ENCODE measurements at regions not wholly inside any gene's neighbourhood (a gene's known extent, or its start where the extent isn't known, plus 50 kb on each side); places are given as distances from the start of the nearest gene placed in this dataset.
"Not testable (repeated sequence)": the region's sequence is repeated elsewhere in the genome, so short reads cannot be mapped to it uniquely, and the experiment has no call there.

DNA sequence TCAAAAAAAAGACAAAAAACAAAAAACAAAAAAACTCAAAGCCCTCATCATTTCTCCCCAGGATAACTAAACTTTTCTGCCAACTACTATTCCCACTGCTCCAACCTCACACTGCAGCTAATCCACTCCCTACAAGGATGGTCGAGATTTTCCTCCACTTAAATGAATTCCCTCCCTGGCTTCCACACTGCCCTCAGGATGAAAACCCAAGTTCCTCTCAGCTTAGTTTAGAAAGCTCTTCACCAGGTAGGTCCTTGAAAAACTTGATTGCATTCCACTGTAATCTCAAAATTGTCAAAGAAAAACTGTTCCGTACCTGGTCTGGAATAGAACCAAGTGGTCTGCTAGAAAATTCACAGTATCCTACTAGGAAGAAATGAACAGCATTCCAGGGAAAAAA is 294.3 kb upstream of the KLF14 start:
- DNase-seq: no peak

DNA sequence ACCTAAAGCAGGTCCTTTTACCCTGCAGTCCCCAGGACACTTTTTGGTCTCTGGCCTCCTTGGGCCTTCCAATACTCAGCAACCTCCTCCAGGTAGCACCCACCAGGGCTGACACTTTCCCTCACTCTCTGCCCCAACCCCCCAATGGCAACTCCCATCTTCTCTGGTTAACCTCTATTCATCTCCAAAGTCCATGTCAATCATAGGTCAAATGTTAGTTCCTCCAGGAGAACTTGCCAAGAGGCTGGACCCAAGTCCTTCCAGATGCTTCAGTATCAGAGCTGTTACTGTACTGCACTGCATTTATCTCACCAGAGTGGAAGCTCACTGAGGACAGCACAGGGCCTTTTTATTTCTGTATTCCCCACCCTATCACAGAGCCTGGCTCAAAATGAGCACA is 295.0 kb upstream of the KLF14 start:
- DNase-seq: no peak

DNA sequence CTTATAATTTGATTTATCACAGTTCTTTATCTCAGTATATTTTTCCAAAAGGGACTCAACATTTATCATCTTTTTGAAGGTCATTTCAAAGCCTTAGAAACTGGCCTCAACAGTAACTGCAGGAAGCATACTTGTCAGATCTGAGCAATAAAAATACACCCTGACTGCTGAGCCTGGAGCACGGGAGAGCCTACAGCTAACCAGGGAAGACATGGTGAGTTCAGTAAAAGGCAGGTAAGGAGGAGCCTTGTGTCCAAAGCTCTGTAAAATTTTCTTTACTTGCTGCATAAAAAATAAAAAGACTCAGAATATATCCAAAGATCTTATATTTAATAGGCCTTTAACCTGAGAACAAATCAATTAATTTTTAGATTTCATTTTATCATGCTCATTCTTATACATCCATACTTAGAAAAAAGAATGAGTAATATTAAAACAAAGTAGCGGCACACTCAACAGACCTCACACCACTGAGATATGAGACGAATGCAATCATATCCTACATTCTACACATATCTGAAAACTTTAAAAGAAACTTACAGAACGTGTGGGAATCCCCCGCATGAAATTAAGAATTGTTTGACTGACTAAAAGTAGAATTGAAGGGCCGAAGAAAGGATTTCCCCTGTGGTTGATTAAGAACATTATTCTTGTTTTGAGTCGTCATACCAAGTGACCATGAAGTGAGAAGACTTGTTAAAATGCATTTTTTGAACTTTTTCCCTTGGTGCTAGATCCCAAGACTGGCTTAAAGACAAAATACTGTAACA is 296.4 kb upstream of the MKLN1 start:
- DNase-seq: no peak

DNA sequence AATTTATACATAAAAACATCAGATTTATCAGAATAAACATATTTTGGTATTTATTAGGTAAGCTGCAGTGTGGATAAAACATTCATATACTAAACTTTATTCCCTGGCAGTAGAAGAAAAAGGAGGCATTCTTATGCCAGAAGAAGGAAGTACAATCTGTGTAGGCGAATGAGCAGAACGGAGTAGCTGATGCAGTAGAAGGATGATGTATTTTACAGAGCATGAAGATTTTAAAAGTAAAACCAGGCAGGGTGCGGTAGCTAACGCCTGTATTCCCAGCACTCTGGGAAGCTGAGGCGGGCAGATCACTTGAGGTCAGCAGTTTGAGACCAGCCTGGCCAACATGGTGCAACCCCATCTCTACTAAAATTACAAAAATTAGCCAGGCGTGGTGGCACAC is 294.9 kb upstream of the MKLN1 start:
- no peak for DNase-seq

DNA sequence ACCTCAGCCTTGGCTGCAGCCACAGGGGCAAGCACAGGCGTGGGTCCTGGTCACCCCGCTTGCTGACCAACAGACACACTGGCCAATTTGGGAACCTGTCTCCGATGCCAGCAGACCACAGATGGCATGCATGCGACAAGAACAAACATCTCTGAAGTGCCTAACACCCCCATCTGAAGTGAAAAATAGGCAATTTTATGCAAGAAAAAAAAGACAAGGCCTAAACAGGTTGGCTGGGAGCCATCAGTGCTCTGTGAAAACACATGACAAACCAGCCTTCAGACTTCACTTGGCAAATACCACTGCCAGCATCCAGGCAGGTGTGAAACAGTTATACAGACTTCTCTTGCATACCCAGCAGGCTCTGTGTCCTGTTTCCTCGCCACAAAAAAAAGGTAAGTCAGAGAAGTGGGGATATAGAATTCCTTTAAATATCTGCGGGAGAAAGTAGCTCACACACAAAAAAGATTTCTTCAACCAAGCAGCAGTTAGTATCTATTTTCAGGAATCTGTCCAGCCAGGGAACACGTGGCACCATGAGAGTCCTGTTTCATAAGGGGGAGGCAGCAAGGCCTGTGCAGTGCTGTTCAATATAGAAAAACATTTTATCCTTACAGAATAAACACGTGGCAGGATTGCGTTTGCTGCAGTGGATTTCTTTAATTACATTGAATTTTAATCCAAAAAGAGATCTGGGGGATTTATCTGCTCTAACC is 293.4 kb upstream of the MKLN1 start:
- peak; percentile 45 for DNase-seq

DNA sequence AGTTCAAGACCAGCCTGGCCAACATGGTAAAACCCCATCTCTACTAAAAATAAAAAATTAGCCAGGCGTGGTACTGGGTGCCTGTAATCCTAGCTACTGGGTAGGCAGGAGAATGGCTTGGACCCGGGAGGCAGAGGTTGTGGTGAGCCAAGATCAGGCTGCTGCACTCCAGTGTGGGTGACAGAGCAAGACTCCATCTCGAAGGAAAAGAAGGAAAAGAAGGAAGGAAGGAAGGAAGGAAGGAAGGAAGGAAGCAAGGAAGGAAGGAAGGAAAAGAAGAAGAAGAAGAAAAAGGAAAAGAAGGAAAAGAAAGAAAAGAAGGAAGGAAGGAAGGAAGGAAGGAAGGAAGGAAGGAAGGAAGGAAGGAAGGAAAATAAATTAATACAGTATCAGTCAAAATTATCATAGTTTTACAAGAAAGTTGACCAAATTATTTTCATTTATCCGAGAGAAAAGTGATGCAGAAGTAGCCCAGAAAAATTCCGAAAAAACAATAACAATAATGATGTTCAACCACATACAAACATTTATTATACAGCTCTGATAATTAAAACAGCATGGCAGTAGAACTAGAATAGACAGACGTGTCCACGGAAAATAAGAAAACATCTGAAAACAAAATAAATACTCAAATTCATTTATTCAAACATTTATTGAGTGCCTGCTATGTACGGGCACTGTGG is 292.4 kb upstream of the MKLN1 start:
- no peak for DNase-seq

DNA sequence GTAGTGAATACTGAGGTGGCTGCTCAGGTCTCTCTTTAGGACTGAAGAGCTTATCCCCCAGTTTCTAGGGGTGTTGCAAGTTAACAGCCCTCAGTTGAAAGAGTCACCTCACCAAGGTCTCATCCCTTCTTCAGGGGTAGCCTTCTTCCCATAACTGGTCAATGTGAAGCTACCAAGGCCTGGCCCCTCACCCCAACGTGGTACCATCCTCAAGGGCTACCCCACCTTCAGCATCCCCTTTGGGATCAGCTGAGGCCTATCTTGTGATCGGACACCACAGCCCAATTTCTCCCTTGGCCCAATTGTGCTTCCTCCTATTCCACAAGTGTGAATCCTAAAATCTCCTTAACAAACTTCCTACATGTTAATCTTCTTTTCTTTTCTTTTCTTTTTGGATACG is 289.5 kb upstream of the MKLN1 start:
- no peak for DNase-seq

DNA sequence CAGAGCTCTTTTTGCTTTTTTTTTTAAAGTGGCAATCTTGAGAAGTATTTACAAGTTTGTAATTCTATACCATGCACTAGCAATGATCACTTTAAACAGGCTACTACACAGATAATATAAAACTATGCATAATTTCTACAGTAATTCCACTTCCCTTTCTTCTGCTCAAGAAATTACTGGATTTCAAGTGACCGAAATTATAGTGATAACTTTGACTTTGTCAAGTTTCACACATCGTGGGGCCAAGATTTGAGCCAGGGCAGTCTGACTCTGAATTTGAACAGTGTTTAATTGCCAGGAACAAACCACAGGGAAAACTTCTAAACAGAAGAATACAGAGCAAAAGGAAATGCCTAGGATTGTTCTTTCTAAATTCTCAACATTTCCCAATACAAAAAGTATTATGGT is 288.3 kb upstream of the MKLN1 start:
- DNase-seq: no peak

DNA sequence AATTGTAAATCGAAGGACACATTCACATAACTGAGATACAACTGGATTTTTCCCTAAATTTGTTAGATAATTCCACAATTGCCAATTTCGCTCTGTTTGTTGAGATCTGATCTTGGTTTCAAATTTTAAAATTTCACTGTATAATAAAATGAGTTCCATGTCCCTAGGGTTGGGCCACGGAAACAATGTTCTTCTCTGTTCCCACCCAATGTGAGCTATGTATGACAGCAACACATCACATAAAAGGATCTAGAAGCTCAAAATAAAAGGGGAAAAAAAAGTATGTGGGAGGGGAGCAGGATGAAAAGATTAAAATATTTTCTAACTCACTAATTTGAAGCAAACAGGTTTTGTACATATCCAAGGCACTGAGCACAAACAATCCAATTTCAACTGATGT is 287.8 kb upstream of the MKLN1 start:
- no peak for DNase-seq

DNA sequence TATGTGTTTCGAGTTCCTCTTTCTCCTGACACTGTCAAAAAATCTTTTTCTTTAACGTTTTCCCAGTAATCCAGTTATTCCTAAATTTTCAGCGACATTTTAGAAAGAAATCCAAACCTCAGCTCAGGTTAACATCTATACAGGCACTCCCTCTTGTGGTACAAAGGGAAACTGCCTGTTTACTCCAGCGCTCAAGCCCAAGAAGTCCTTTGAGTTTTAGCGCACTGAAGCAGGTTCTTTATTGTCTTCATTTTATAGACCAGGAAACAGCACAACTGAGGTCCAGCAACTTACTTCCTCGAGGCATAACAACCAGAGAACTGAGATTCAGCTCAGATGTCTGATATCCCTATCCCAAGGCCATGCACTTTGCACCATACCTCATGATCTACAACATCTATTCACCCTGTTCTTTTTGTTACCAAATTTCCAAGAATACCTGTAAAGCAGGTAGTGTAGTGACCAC is 287.2 kb upstream of the MKLN1 start:
- peak; percentile 70 for DNase-seq

DNA sequence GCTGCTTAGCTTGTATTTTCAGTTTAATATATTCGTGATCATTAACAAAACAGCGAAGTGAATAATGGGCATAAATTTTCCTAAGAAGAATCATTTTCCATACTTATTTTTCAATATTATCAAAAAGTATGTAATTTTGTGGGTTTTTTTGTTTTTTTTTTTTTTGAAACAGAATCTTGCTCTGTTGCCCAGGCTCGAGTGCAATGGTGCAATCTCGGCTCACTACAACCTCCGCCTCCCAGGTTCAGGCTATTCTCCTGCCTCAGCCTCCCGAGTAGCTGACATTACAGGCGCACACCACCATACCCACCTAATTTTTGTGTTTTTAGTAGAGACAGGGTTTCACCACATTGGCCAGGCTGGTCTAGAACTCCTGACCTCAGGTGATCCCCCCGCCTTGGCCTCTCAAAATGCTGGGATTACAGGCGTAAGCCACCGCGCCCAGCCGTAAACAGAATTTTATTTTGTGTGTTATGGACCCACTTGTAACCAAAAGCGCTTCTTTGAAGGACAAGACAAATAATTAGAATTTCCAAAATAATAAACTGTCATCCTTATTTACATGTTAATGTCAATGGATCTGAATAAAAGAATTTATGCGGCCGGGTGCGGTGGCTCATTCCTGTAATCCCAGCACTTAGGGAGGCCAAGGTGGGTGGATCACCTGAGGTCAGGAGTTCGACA is 286.5 kb upstream of the MKLN1 start:
- DNase-seq: not testable (repeated sequence)

DNA sequence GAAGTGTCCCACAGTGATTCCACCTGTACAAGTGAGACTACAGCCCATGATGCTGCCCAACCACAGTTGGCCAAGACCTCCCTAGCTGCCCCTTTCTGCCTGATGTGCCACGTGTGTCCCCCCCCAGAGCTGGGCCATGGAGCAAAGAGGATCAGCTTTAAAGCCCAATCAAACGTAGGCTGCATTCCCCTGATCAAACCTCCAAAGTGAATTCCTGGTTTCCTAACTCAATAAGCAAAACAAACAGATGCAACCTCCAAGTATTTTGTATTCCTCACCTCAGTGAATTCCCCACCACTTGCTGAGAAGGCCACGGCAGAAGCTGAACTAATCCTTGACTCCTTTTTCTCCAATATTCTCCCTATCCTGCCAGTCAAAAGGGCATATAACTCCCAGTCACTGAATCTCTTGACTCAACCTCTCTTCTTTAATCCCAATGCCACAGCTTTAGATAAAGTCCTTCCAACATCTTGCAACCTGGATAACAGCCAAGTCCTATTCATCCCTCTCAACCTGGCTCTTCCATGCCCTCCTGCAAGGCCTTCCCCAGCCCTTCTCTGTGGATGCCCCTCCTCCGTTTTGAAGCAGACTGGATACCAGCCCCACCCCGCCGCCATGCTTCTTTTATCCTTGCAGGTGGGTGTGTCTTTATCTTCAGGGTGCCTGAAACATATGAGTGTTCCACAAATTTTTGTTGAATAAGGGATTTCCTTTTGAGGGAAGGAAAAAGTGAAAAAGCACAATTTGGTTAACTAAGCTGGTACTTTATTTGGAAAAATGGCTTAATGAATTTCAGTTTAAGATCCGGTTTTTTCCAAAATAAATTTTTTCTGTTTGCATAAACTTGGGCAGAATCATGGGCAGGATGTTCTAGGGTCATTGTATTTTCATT is 285.2 kb upstream of the MKLN1 start:
- no peak for DNase-seq

DNA sequence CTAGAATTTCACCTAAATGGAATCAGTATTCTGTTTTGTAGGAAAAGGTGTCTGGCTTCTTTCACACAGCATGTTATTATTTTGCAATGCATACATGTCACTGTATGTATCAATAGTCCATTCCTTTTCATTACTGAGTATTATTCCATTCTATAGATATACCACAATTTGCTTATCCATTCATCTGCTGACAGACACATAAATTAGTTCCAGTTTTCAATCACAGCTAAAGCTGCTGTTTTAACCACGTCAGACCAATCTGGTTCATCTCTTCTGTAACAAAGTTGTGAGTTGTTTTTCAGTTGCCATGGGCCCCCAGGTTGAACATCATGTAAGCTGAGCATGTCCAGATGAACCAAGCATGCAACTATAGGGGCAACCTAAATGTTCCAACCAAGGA is 282.1 kb upstream of the MKLN1 start:
- no peak for DNase-seq

DNA sequence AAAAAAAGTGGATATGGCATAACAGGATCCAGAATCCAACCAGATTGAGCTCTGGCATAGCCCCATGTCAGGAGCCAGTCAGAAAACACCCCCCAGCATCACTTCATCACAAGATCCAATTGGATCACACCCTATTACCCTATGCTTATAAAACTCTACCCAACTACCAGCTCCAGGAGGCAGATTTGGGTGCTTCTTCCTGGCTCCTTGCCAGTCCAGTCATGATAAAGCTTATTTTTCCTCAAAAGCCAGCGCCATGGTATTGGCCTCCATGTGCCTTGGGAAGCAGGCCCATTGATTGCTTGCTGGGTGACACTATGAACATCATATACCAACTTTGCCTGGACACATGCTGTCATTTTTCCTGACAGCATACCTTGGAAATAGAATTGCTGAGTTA is 281.4 kb upstream of the MKLN1 start:
- DNase-seq: no peak

DNA sequence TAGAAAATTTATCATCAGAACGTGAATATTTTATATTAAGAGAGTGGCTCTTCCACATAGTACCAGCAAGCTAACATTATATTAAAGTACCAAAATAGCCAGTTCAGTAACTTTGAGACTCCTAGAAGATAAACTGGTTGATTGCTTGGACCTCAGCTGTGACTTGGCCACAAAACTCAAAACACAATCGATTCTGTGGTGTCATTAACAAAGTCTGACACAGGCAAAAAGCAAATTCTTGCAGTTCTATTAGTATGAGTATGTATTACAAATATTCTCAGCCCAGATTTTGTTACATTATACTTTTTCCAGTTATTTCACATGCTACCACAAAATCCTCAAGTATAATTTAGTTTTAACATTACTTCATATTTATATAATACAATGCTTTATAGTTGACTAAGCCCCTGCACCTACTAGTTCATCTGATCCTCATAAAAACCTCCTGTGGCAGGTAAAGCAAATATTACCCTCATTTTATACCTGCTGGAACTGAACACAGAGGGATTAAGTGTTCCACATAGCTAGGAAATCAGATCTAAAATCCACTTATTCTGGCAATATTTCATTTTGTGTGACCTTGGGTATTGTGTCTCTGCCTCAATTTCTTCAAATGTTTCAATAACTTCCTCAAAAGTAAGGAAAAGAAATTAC is 279.9 kb upstream of the MKLN1 start:
- no peak for DNase-seq

DNA sequence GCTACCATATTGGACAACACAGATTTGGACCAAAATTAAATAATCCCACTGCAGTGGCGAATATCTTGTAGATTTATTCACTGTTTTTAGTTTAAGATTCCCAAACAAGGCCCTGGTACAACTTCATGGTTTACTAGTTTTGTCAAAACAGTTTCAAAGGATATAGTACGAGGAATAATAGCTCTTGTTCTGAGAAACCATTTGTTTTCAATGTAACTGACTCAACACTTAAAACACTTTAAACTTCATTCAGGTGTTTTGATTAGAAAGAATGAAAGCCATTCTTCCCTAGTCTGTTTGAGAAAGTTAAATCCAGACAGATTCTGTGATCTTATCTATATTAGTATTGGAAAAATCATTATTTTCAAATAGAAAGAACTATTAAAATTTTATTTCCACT is 276.4 kb upstream of the MKLN1 start:
- DNase-seq: no peak

DNA sequence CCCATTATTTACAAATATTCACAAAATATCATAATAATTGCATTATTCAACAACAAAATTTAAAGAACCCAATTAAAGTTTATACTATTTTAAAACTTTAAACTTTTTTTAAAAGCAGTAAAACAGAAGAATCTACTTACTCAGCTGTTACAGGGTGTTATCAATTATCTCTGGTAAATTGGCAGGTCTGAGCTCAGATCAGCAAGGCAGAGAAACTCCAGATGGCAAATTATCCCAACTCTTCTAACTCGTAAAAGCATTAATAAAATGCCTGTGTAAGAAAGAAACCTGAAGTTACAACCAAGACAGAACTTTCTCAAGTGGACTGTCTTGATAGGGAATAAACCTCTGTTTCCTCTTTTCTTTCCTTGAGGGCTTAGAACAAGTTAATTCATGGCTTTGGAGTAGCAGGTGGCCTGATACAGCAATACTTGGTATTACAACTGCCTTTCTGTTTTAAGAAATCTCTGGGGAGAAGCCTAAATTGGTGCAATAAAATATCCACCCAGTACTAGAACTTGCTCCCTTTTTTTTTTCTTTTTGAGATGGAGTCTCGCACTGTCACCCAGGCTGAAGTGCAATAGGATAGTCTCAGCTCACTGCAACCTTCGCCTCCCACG is 275.3 kb upstream of the MKLN1 start:
- DNase-seq: no peak

DNA sequence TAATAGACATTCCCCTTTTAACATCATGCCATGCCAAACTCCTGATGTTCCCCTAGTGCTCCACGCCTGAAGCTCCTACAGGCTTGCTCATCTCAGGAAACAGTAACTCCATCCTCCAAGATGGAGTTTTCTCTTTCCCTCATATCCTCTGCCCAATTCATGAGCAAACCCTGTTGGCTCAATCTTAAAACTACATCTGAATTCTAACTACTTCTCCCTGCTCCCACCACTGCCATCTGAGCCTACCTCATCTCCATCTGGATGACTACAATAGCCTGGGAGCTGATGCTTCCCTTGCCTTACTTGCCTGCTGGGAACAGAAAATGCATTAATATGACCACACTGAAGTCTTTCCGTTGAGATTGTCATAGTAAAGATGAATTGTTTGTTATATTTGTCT is 271.7 kb upstream of the MKLN1 start:
- no peak for DNase-seq

DNA sequence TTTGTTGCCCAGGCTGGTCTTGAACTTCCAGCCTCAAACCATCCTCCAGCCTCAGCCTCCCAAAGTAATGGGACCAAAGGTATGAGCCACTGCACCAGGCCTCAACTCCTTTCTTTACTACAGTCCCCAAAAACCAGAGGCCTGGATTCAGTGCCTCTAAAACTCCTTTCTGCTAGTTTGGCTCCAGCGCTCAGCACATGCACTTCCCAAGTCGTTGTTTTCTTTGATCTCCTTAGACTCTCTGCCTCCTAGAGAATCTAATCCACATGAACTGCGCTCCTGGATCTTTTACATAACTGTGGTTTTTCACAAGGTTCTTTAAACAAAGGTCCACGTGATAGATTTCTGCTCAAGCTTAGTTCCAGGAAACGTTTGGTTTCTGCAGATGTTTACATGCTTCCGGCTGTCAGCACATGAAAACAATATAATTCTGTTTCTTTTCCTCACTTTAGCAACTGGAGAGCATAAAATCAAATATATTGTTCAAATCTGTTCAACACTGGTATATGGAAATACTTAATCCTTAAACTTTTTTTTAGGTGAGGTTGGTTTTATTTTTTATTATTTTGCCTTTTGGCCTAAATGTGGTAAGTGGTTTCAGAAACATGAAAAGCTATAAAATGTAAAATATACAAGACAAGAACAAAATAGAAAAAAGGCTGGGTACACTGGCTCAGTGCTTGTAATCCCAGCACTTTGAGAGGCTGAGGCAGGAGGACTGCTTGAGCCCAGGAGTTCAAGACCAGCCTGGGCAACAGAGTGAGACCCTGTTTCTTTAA is 270.5 kb upstream of the MKLN1 start:
- no peak for DNase-seq

DNA sequence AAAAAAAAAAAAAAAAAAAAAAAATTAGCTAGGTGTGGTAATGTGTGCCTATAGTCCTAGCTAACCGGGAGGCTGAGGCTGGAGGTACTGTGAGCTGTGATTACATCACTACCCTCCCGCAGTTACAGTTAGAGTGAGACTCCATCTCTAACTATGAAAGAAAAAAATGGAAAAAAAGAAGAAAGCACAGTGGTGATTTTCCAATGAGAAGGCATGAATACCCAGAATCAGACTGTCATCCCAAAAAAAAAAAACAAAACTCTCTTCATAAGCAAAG is 269.9 kb upstream of the MKLN1 start:
- DNase-seq: no peak

Data from RPMI8226 (cell line).